OCI-LY7 (cell line): ENCODE measurements at regions not wholly inside any gene's neighbourhood (a gene's known extent, or its start where the extent isn't known, plus 50 kb on each side); places are given as distances from the start of the nearest gene placed in this dataset.

Source experiments
- EZH2phosphoT487 ChIP-seq: fragments of 200-600 bp; sonication (generic); IDR thresholded peaks from 2 replicates; pipeline ENCODE4 v1.6.1; 2018; ENCODE audit warnings: low read depth, borderline replicate concordance, mild to moderate bottlenecking, mixed run types, antibody characterized with exemption, low read length, moderate library complexity, mixed read lengths
- TF ChIP-seq, protein P1 (sequence below): fragments of 200-600 bp; sonication (generic); conservative IDR thresholded peaks from 2 replicates; pipeline ENCODE4 v1.5.1; 2014; ENCODE audit warnings: mild to moderate bottlenecking, antibody characterized with exemption, low read length, moderate library complexity, mixed read lengths

DNA sequence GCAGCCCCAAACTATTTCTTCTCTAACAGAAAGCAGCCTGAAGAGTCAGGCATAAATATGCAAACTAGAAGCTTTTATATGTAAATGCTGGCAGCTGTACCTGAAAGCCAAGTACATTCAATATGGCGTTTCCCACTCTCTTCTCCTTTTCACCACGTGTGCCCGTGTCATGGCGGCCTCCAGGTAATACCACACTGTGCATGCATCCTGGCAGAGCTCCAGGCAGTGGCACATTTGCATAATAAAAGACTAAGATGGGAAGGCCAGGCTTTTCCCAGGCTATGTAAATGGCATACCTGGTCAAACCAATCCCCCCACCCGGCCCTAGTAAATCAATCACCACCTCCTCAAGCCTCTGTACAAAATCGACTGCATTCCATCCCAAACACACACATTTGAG is 120.6 kb downstream of the MMUT start:
- TF ChIP-seq, protein P1, sequence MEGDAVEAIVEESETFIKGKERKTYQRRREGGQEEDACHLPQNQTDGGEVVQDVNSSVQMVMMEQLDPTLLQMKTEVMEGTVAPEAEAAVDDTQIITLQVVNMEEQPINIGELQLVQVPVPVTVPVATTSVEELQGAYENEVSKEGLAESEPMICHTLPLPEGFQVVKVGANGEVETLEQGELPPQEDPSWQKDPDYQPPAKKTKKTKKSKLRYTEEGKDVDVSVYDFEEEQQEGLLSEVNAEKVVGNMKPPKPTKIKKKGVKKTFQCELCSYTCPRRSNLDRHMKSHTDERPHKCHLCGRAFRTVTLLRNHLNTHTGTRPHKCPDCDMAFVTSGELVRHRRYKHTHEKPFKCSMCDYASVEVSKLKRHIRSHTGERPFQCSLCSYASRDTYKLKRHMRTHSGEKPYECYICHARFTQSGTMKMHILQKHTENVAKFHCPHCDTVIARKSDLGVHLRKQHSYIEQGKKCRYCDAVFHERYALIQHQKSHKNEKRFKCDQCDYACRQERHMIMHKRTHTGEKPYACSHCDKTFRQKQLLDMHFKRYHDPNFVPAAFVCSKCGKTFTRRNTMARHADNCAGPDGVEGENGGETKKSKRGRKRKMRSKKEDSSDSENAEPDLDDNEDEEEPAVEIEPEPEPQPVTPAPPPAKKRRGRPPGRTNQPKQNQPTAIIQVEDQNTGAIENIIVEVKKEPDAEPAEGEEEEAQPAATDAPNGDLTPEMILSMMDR, result no peak
- TF ChIP-seq EZH2phosphoT487, result no peak
